Transverse colon (tissue), 4 donors: ENCODE measurements at regions not wholly inside any gene's neighbourhood (a gene's known extent, or its start where the extent isn't known, plus 50 kb on each side); places are given as distances from the start of the nearest gene placed in this dataset.

Experiments used
- DNase-seq: peaks from one replicate; pipeline ENCODE4 v3.0.0-alpha.2; 2019
- H3K27ac ChIP-seq, 4 donors: fragments of 200-600 bp; sonication (generic); 2 replicates each; pipeline ENCODE4 v1.5.1; 2016 to 2018; ENCODE audit warnings: inconsistent platforms in 4 of 4
- H3K27me3 ChIP-seq: fragments of 200-600 bp; sonication (generic); 2 replicates; pipeline ENCODE4 v1.5.1; 2017; ENCODE audit warnings: inconsistent platforms
- H3K36me3 ChIP-seq, 4 donors: fragments of 200-600 bp; sonication (generic); 2 replicates each; pipeline ENCODE4 v1.5.1; 2017 to 2019; ENCODE audit warnings: inconsistent platforms in 4 of 4
- H3K4me1 ChIP-seq, 4 donors: fragments of 200-600 bp; sonication (generic); 2 replicates each; pipeline ENCODE4 v1.5.1; 2017 to 2020; ENCODE audit warnings: inconsistent platforms in 4 of 4
- H3K4me3 ChIP-seq, 4 donors: fragments of 200-600 bp; sonication (generic); 1 replicate in 1 of 4; 2 replicates in 3 of 4; pipeline versions ENCODE4 v1.5.1 to v1.6.1; 2017 to 2019; ENCODE audit warnings: inconsistent platforms in 4 of 4
- H3K9me3 ChIP-seq, 2 donors: fragments of 200-600 bp; sonication (generic); 2 replicates each; pipeline ENCODE4 v1.5.1; 2017 to 2019; ENCODE audit warnings: inconsistent platforms in 2 of 2
- CTCF ChIP-seq, 5 experiments: fragments of 200-600 bp in 3 of 5; fragments of 450-650 bp in 2 of 5; sonication (generic) in 3 of 5; IDR thresholded peaks; 1 replicate in 2 of 5; 2 replicates in 3 of 5; pipeline ENCODE4 v1.5.1; 2016 to 2017; ENCODE audit warnings: antibody characterized with exemption in 5 of 5, inconsistent platforms in 3 of 5, mild to moderate bottlenecking in 2 of 5, moderate library complexity in 1 of 5
- EP300 ChIP-seq: sonication (generic); formaldehyde crosslinking; IDR thresholded peaks from one replicate; pipeline ENCODE4 v1.6.1; 2017; ENCODE audit warnings: antibody characterized with exemption, low read depth
- POLR2A ChIP-seq: fragments of 450-650 bp; IDR thresholded peaks from one replicate; pipeline ENCODE4 v1.6.1; 2016; ENCODE audit warnings: antibody characterized with exemption, mild to moderate bottlenecking, moderate library complexity
- POLR2AphosphoS5 ChIP-seq, 3 donors: sonication (generic); formaldehyde crosslinking; IDR thresholded peaks; one replicate each; pipeline ENCODE4 v1.6.1; 2016; ENCODE audit warnings: antibody characterized with exemption in 3 of 3
- WGBS, 2 donors: methylation state at CpG; one replicate each; pipeline ENCODE4 v1.1.5; 2018; ENCODE audit warnings: low coverage in 1 of 2; 5-methylcytosine and 5-hydroxymethylcytosine counted together
- in situ Hi-C, 4 donors: fragments of 200-750 bp; cut with MboI; loops; one replicate each; pipeline versions ENCODE4 v1.15.0 to v1.15.1; 2017; ENCODE audit warnings: low sequenced_read_pairs in 3 of 4, low pct_ligation_motif_present in 1 of 4, low pct_unique_long_range_greater_than_20kb in 1 of 4
- intact Hi-C: fragments of 100-400 bp; cut with DNase I; formaldehyde crosslinking; loops from one replicate; pipeline ENCODE4 v1.15.1; 2023; ENCODE audit warnings: low total_unique reads

GRCh38 chr3:101172516-101172915 lies 147.9 kb downstream of the IMPG2 start:
- intact Hi-C loops (no loop called here), in situ Hi-C loops (no loop called here)
- no peak for DNase-seq
- Histone ChIP-seq H3K27ac (no peak overlapping the region), H3K4me1 (peaks cover 0 to 5% (median 0%) of the 10 kb centered on the region in 4 donors), H3K27me3 (no peaks in the 10 kb centered on the region), H3K36me3 (no peaks in the 10 kb centered on the region), H3K4me3 (no peak overlapping the region), H3K9me3 (no peaks in the 10 kb centered on the region)
- TF ChIP-seq EP300 (no peak), POLR2A (no peak), CTCF (IDR thresholded peaks at IDR 0.05) (no peak), POLR2AphosphoS5 (IDR thresholded peaks at IDR 0.05) (no peak)
- 62% methylated on average over 1 of the region's 1 CpG; no CpG with 5 or more reads in 1 of the 2 donors for WGBS, 2 donors

DNA sequence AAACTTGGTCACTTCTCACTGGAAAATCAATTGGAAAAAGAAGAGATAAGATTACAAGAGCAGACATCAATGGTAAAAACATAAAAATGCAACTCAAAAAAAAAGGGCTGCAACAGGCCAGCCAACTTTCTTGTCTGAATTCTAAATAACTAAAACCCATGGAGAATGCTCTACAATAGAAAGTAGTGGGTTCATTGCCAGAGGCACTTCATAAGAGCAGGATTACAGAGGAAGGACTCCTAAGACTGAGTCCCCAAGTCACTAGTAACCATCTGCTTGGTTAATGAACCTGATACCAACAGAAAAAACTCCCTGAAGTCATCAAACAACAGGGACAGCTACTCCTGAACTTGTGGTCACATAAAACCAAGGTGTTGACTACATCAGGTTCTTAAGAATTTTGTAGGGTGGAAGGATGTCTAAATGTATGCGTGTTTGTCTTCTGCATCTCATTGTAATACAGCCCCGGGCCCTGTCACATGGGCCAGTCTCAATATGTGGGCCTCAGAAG lies 148.6 kb downstream of the IMPG2 start:
- H3K4me1 ChIP-seq: peaks cover 0 to 5% (median 0%) of the 10 kb centered on the region in 4 donors
- H3K27me3 ChIP-seq: no peaks in the 10 kb centered on the region
- in situ Hi-C loops: no loop called here
- intact Hi-C loops: no loop called here
- no peaks in the 10 kb centered on the region for H3K9me3 ChIP-seq
- H3K4me3 ChIP-seq: no peak overlapping the region
- no peaks in the 10 kb centered on the region for H3K36me3 ChIP-seq
- H3K27ac ChIP-seq: no peak overlapping the region
- WGBS, 2 donors: 83 to 100% methylated on average over 1 to 2 of the region's 2 CpGs
- TF ChIP-seq CTCF (IDR thresholded peaks at IDR 0.05) (no peak), POLR2A (no peak), EP300 (no peak), POLR2AphosphoS5 (IDR thresholded peaks at IDR 0.05) (no peak)
- no peak for DNase-seq

DNA sequence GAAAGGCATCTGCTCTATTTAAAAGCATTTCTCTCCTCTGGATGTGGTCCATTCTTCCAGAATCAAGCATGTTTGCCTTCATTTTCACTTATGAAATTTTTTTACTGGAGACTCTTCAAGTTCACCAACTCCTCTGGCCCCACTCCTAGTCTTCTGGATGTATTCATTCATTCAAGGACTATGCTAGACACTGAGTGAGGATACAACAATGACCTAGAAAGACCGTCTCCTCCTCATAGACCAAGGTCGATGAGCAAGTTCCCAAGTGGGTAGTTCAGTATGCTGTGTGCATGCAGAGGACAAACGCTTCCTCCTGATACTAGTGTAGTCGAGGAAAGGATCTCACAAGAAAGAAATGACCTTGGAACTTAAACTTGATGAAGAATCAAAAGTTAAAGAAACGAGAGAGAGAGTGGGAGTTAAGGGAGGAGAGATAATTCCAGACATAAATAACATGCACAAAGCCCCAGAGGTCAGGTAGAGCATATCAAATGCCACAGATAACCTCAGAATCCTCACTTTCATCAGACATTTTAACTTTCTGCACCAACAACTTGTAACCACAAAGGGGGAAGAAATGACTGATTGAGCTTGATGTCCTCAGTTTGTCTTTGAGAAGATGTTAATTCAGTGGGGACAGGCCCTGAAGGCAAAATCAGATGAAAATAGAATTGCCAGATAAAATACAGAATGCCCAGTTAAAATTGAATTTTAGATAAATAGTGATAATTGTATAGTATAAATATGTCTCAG lies 149.4 kb downstream of the IMPG2 start:
- 72 to 75% methylated on average over 2 to 5 of the region's 5 CpGs for WGBS, 2 donors
- Histone ChIP-seq H3K4me3 (no peak overlapping the region), H3K4me1 (peaks cover 0 to 5% (median 0%) of the 10 kb centered on the region in 4 donors), H3K36me3 (no peaks in the 10 kb centered on the region), H3K9me3 (no peaks in the 10 kb centered on the region), H3K27ac (peak overlapping the region in 3 of 4 donors; percentile 53 to 65 (median 64)), H3K27me3 (no peaks in the 10 kb centered on the region)
- DNase-seq: no peak
- intact Hi-C loops (no loop called here), in situ Hi-C loops (no loop called here)
- TF ChIP-seq EP300 (no peak), POLR2AphosphoS5 (IDR thresholded peaks at IDR 0.05) (no peak), CTCF (IDR thresholded peaks at IDR 0.05) (no peak), POLR2A (no peak)

DNA sequence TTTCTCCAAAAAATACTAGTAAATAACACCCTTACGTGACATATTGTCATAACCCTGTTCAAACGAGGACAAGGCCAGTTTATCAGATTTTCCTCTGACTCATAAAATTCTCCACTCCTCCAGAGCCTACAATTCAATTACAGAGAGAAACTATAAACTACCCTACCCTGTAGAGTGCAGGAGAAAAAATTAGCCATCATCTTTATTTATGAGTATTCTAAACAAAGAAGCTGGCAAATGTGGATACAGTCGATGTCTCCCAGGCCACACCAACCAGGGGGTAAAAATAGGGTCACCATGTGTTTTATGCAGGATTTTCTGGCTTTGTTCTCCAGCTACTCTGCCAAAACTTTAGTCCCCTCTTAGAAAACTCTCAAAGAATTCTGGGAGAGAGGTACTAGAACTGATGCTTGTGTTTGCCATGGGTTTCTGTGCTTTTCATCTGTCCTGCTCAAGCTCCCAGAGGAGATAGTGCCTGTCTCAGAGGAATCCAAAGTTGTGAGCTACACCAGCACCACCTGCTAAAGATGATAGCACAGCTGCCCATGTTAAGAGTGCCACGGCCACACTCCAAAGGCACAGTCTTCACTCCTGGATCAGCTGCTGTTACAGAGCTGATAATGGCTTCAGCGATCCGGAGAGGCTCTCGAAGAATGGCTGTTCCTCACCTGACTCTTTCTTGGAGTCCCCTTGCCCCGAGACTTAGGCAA lies 150.2 kb downstream of the IMPG2 start:
- Histone ChIP-seq H3K9me3 (no peaks in the 10 kb centered on the region), H3K36me3 (no peaks in the 10 kb centered on the region), H3K4me1 (peaks cover 0 to 5% (median 0%) of the 10 kb centered on the region in 4 donors), H3K4me3 (no peak overlapping the region), H3K27ac (peak overlapping the region; percentile 10 to 65 (median 58)), H3K27me3 (no peaks in the 10 kb centered on the region)
- WGBS, 2 donors: 25 to 60% methylated on average over 2 to 8 of the region's 8 CpGs
- intact Hi-C loops (no loop called here), in situ Hi-C loops (no loop called here)
- no peak for DNase-seq
- peak in 2 of 3 donors; percentile 26 to 38 for TF ChIP-seq POLR2AphosphoS5 (IDR thresholded peaks at IDR 0.05)
- no peak for TF ChIP-seq CTCF (IDR thresholded peaks at IDR 0.05)
